ENCODE measurements at regions not wholly inside any gene's neighbourhood (a gene's known extent, or its start where the extent isn't known, plus 50 kb on each side); places are given as distances from the start of the nearest gene placed in this dataset.

- TF ChIP-seq CTCF (IDR thresholded peaks at IDR 0.05; ENCODE audit: low read depth, low read length), result no peak
- no peak overlapping the region for H3K4me3 ChIP-seq (ENCODE audit: low read depth, low read length)
Observed at GRCh38 chr15:38054488-38054887, 120.0 kb downstream of the TMCO5A start.

GRCh38 chr15:38058596-38059075, 124.2 kb downstream of the TMCO5A start:
- no peak for TF ChIP-seq CTCF (IDR thresholded peaks at IDR 0.05; ENCODE audit: low read depth, low read length)
- no peak overlapping the region for H3K4me3 ChIP-seq (ENCODE audit: low read depth, low read length)

GRCh38 chr15:38059665-38060064, 125.2 kb downstream of the TMCO5A start:
- no peak overlapping the region for H3K4me3 ChIP-seq (ENCODE audit: low read depth, low read length)
- TF ChIP-seq CTCF (IDR thresholded peaks at IDR 0.05; ENCODE audit: low read depth, low read length), result no peak

- H3K4me3 ChIP-seq (ENCODE audit: low read depth, low read length), result no peak overlapping the region
- TF ChIP-seq CTCF (IDR thresholded peaks at IDR 0.05; ENCODE audit: low read depth, low read length), result no peak
Observed at GRCh38 chr15:38061856-38062649, 127.6 kb downstream of the TMCO5A start.

GRCh38 chr15:38062696-38063095, 128.3 kb downstream of the TMCO5A start:
- no peak overlapping the region for H3K4me3 ChIP-seq (ENCODE audit: low read depth, low read length)
- TF ChIP-seq CTCF (IDR thresholded peaks at IDR 0.05; ENCODE audit: low read depth, low read length), result no peak

GRCh38 chr15:38065721-38066345, 131.4 kb downstream of the TMCO5A start:
- TF ChIP-seq CTCF (IDR thresholded peaks at IDR 0.05; ENCODE audit: low read depth, low read length), result no peak
- H3K4me3 ChIP-seq (ENCODE audit: low read depth, low read length), result no peak overlapping the region

- TF ChIP-seq CTCF (IDR thresholded peaks at IDR 0.05; ENCODE audit: low read depth, low read length), result no peak
- no peak overlapping the region for H3K4me3 ChIP-seq (ENCODE audit: low read depth, low read length)
Observed at GRCh38 chr15:38066612-38067011, 132.2 kb downstream of the TMCO5A start.
